SK-N-SH treated with all-trans-retinoic acid at 6 μM for 48 hours (cell line): ENCODE measurements at regions not wholly inside any gene's neighbourhood (a gene's known extent, or its start where the extent isn't known, plus 50 kb on each side); places are given as distances from the start of the nearest gene placed in this dataset.

ENCODE experiments used
- BACH2 ChIP-seq: fragments of 250-450 bp; sonication (Bioruptor Pico); IDR thresholded peaks from 2 replicates; pipeline ENCODE4 v1.9.0; 2021; ENCODE audit warnings: mild to moderate bottlenecking, borderline replicate concordance
- TF ChIP-seq, protein P1 (sequence below): fragments of 250-450 bp; sonication (Bioruptor Pico); IDR thresholded peaks from 2 replicates; pipeline ENCODE4 v1.8.0; 2020; ENCODE audit warnings: mild to moderate bottlenecking, moderate library complexity, borderline replicate concordance

GRCh38 chr14:101322223-101322622 lies 239.1 kb upstream of the DIO3 start:
- TF ChIP-seq, protein P1, sequence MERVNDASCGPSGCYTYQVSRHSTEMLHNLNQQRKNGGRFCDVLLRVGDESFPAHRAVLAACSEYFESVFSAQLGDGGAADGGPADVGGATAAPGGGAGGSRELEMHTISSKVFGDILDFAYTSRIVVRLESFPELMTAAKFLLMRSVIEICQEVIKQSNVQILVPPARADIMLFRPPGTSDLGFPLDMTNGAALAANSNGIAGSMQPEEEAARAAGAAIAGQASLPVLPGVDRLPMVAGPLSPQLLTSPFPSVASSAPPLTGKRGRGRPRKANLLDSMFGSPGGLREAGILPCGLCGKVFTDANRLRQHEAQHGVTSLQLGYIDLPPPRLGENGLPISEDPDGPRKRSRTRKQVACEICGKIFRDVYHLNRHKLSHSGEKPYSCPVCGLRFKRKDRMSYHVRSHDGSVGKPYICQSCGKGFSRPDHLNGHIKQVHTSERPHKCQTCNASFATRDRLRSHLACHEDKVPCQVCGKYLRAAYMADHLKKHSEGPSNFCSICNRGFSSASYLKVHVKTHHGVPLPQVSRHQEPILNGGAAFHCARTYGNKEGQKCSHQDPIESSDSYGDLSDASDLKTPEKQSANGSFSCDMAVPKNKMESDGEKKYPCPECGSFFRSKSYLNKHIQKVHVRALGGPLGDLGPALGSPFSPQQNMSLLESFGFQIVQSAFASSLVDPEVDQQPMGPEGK (CRISPR knock-in tag): no peak
- no peak for TF ChIP-seq BACH2
